Upper lobe of left lung (tissue), 4 donors: ENCODE measurements at regions not wholly inside any gene's neighbourhood (a gene's known extent, or its start where the extent isn't known, plus 50 kb on each side); places are given as distances from the start of the nearest gene placed in this dataset.

Source experiments
- CTCF ChIP-seq, 6 experiments: fragments of 450-650 bp in 4 of 6; fragments of 200-600 bp in 2 of 6; sonication (generic) in 2 of 6; IDR thresholded peaks; one replicate each; pipeline ENCODE4 v1.5.1; 2016 to 2019; ENCODE audit warnings: antibody characterized with exemption in 6 of 6
- EP300 ChIP-seq, 4 donors: sonication (generic); formaldehyde crosslinking; IDR thresholded peaks; one replicate each; pipeline ENCODE4 v1.5.1; 2017; ENCODE audit warnings: antibody characterized with exemption in 4 of 4, control low read depth in 2 of 4
- POLR2A ChIP-seq, 4 donors: fragments of 450-650 bp; IDR thresholded peaks; one replicate each; pipeline ENCODE4 v1.5.1; 2016 to 2017; ENCODE audit warnings: antibody characterized with exemption in 4 of 4, mild to moderate bottlenecking in 2 of 4
- POLR2AphosphoS5 ChIP-seq, 2 donors: sonication (generic); formaldehyde crosslinking; IDR thresholded peaks; one replicate each; pipeline ENCODE4 v1.5.1; 2017; ENCODE audit warnings: antibody characterized with exemption in 2 of 2

- TF ChIP-seq POLR2A (IDR thresholded peaks at IDR 0.05) (no peak), POLR2AphosphoS5 (IDR thresholded peaks at IDR 0.05) (no peak), CTCF (IDR thresholded peaks at IDR 0.05) (no peak), EP300 (IDR thresholded peaks at IDR 0.05) (no peak)
These were observed 1026.0 kb downstream of the REEP3 start for GRCh38 chr10:64547168-64547567.
